Endothelial cell of umbilical vein (primary cell): ENCODE measurements at regions not wholly inside any gene's neighbourhood (a gene's known extent, or its start where the extent isn't known, plus 50 kb on each side); places are given as distances from the start of the nearest gene placed in this dataset.
A peak's percentile ranks its signal among the peaks of the same experiment; 100 is the strongest.

Experiments
- BruUV-seq: library from RNA; stranded (reverse); fragments of 400-500 nt; replicated peaks from 2 replicates; lab custom pipeline; 2021; lab: Mats Ljungman, UMichigan
- CTCF ChIA-PET: fragments of 300-600, 350-600 bp; sonication (Branson Sonifier 250); formaldehyde crosslinking; loops from one replicate; lab custom pipeline; 2021; ENCODE audit warnings: antibody characterized with exemption, inconsistent platforms; lab: Charles Lee
- POLR2A ChIA-PET: fragments of 300-600, 350-600 bp; sonication (Branson Sonifier 250); formaldehyde crosslinking; loops from one replicate; lab custom pipeline; 2021; ENCODE audit warnings: antibody characterized with exemption, inconsistent platforms; lab: Charles Lee
- DNase-seq: peaks from one replicate; pipeline ENCODE4 v3.0.0-alpha.2; 2011; ENCODE audit warnings: low read depth, low spot score
- FAIRE-seq: peaks from 2 replicates; lab custom pipeline; 2011; peaks lifted over from hg19 to GRCh38; lab: Jason Lieb, UNC
- H2AFZ ChIP-seq: 2 replicates; pipeline ENCODE4 v1.6.0; 2012; ENCODE audit warnings: low read depth, low read length, control low read depth, inconsistent platforms
- H3K27ac ChIP-seq: 2 replicates; pipeline ENCODE4 v1.5.1; 2011; ENCODE audit warnings: low read depth, mild to moderate bottlenecking, control low read depth, low read length, moderate library complexity; ENCODE audit not compliant: insufficient read depth
- H3K27me3 ChIP-seq, 2 experiments: 2 replicates each; pipeline versions ENCODE4 v1.6.0 to v1.6.1; 2011; ENCODE audit warnings: low read length in 2 of 2, mixed read lengths in 1 of 2; ENCODE audit not compliant: control insufficient read depth in 2 of 2, insufficient read depth in 2 of 2
- H3K36me3 ChIP-seq, 2 experiments: 2 replicates in 1 of 2; 3 replicates in 1 of 2; pipeline ENCODE4 v1.5.1; 2011; ENCODE audit warnings: low read length in 2 of 2, mild to moderate bottlenecking in 1 of 2, moderate library complexity in 1 of 2; ENCODE audit not compliant: control insufficient read depth in 2 of 2, insufficient read depth in 2 of 2; ENCODE audit errors: extremely low read depth in 1 of 2
- H3K4me1 ChIP-seq: 3 replicates; pipeline ENCODE4 v1.5.1; 2011; ENCODE audit warnings: mild to moderate bottlenecking, low read length; ENCODE audit not compliant: control insufficient read depth, insufficient read depth; ENCODE audit errors: extremely low read depth
- H3K4me2 ChIP-seq: 2 replicates; pipeline ENCODE4 v1.6.1; 2011; ENCODE audit warnings: low read length, control low read depth, mixed read lengths; ENCODE audit not compliant: insufficient read depth
- H3K4me3 ChIP-seq, 3 experiments: fragments of 200-600 bp in 1 of 3; sonication (generic), shearing (Covaris generic) in 1 of 3; replicated peaks in 1 of 3; 2 replicates each; pipeline ENCODE4 v1.5.1; 2011 to 2016; ENCODE audit warnings: control low read depth in 3 of 3, low read length in 3 of 3, mild to moderate bottlenecking in 2 of 3, inconsistent platforms in 1 of 3, low read depth in 1 of 3, moderate library complexity in 1 of 3; ENCODE audit not compliant: insufficient read depth in 1 of 3
- H3K79me2 ChIP-seq: 2 replicates; pipeline ENCODE4 v1.6.0; 2012; ENCODE audit warnings: low read length, inconsistent platforms; ENCODE audit not compliant: control insufficient read depth, insufficient read depth
- H3K9ac ChIP-seq: replicated peaks from 2 replicates; pipeline ENCODE3; 2011; ENCODE audit warnings: low read length, control low read depth; ENCODE audit not compliant: insufficient read depth; ENCODE audit errors: extremely low read depth
- H3K9me1 ChIP-seq: replicated peaks from 3 replicates; pipeline ENCODE4 v1.6.0; 2011; ENCODE audit warnings: mild to moderate bottlenecking, low read length; ENCODE audit not compliant: control insufficient read depth, insufficient read depth; ENCODE audit errors: extremely low read depth
- H3K9me3 ChIP-seq: replicated peaks from 2 replicates; pipeline ENCODE4 v1.5.1; 2012; ENCODE audit warnings: low read length, inconsistent platforms; ENCODE audit not compliant: control insufficient read depth, insufficient read depth
- H4K20me1 ChIP-seq: replicated peaks from 2 replicates; pipeline ENCODE3; 2011; ENCODE audit warnings: mild to moderate bottlenecking, low read length; ENCODE audit not compliant: control insufficient read depth, insufficient read depth; ENCODE audit errors: extremely low read depth
- EZH2 ChIP-seq: IDR thresholded peaks from 2 replicates; pipeline ENCODE4 v1.6.1; 2012; ENCODE audit warnings: borderline replicate concordance, low read depth, mild to moderate bottlenecking, moderate library complexity, low read length, inconsistent platforms; ENCODE audit not compliant: severe bottlenecking
- FOS ChIP-seq: IDR thresholded peaks from 2 replicates; pipeline ENCODE4 v1.6.1; 2011; ENCODE audit warnings: mild to moderate bottlenecking, low read length, moderate library complexity, borderline replicate concordance; ENCODE audit not compliant: insufficient read depth
- POLR2A ChIP-seq: IDR thresholded peaks from 2 replicates; pipeline ENCODE4 v1.6.1; 2012; ENCODE audit warnings: low read depth, mild to moderate bottlenecking, control low read depth, low read length
- POLR2AphosphoS5 ChIP-seq: IDR thresholded peaks from 2 replicates; pipeline ENCODE4 v1.6.1; 2012; ENCODE audit warnings: low read depth, mild to moderate bottlenecking, control low read depth, low read length, moderate library complexity; ENCODE audit not compliant: insufficient read depth
- dilution Hi-C: fragments of 300-500 bp; cut with MboI; formaldehyde crosslinking; loops from one replicate; pipeline ENCODE4 v1.15.0; 2019; ENCODE audit warnings: low sequenced_read_pairs; ENCODE audit not compliant: extremely low pct_ligation_motif_present
- intact Hi-C: fragments of 100-400 bp; cut with micrococcal nuclease; formaldehyde crosslinking; loops from one replicate; pipeline ENCODE4 v1.10.0; 2022
- TF ChIP-seq, protein P1 (sequence below), 2 donors: IDR thresholded peaks; 1 replicate in 1 of 2; 2 replicates in 1 of 2; pipeline ENCODE4 v1.5.1; 2011; ENCODE audit warnings: low read length in 2 of 2, mild to moderate bottlenecking in 2 of 2, moderate library complexity in 2 of 2, control low read depth in 1 of 2, inconsistent platforms in 1 of 2, low read depth in 1 of 2; ENCODE audit not compliant: insufficient read depth in 1 of 2; ENCODE audit errors: extremely low read depth in 1 of 2

DNA sequence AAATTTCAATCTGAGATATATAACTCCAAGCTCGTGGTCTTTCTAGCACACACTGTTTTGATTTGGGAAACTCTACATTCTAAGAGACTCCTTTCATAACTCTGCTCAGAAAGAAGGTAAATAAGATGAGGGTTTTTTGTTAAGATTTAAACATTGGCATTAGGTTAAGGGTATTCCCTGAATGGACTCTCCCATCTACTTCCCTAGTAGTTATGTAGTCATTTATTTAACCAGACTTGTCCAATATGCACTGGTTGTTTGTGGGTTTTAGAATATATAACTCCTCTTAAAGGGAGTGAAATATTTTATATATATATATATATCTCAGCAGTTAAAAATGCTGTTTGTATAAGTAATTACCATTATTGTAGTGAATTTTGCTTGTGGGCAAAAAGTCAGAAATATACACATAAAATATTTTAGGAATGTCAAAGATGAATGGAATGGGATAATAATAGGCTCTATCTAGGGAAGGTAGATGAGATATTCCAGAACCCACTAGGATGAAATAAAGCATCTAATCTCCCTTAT lies 61.5 kb upstream of the WDR75 start:
- no peak for TF ChIP-seq POLR2AphosphoS5
- TF ChIP-seq POLR2A, result no peak
- no peak for TF ChIP-seq EZH2
- ChIA-PET CTCF (interaction anchor here (0.8 to 2.9 kb wide), 4 partner anchors 15 to 92 kb away, joined by 3 to 9 read pairs (median 4); no protein-coding TSS in a partner anchor), POLR2A (no interaction called here)
- intact Hi-C loops, result no loop called here
- FAIRE-seq (no peak), DNase-seq (no peak)
- H3K4me1 ChIP-seq, result no peaks in the 10 kb centered on the region
- no peaks in the 10 kb centered on the region for H3K9me3 ChIP-seq
- peak overlapping the region; percentile 38 for H2AFZ ChIP-seq
- no peak overlapping the region for H3K4me2 ChIP-seq
- no peak overlapping the region for H3K27ac ChIP-seq
- H3K27me3 ChIP-seq, result no peaks in the 10 kb centered on the region
- H3K79me2 ChIP-seq, result no peaks in the 10 kb centered on the region
- no TSS peak for BruUV-seq
- H3K9me1 ChIP-seq, result no peaks in the 10 kb centered on the region
- no peak overlapping the region for H3K4me3 ChIP-seq
- dilution Hi-C loops, result no loop called here
- no peaks in the 10 kb centered on the region for H3K36me3 ChIP-seq
- no peaks in the 10 kb centered on the region for H4K20me1 ChIP-seq
- H3K9ac ChIP-seq, result no peak overlapping the region

DNA sequence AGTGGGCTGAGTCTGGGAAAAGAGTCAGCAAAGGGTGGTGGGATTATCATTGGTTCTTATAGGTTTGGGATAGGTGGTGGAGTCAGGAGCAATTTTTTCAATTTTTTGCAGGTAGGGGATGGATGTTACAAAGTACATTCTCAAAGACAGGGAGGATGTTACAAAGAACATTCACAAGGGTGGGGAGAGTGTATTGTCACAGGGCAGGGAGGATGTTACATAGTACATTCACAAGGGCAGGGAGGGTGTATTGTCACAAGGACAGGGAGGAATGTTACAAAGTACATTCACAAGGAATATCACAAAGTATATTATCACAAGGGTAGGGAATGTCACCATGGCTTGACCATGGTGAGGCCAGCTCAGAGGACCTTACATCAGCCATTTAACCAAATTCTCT lies 58.6 kb upstream of the WDR75 start:
- Histone ChIP-seq H3K4me3 (no peak overlapping the region), H4K20me1 (no peaks in the 10 kb centered on the region), H2AFZ (no peak overlapping the region), H3K9me1 (no peaks in the 10 kb centered on the region), H3K79me2 (no peaks in the 10 kb centered on the region), H3K27ac (no peak overlapping the region), H3K4me2 (no peak overlapping the region), H3K9ac (no peak overlapping the region), H3K4me1 (no peaks in the 10 kb centered on the region), H3K36me3 (no peaks in the 10 kb centered on the region), H3K9me3 (no peaks in the 10 kb centered on the region), H3K27me3 (no peaks in the 10 kb centered on the region)
- intact Hi-C loops (no loop called here), dilution Hi-C loops (no loop called here)
- ChIA-PET POLR2A (no interaction called here), CTCF (interaction anchor here (1.5 kb wide), 1 partner anchor 31 kb away, joined by 3 read pairs; no protein-coding TSS in a partner anchor)
- DNase-seq (no peak), FAIRE-seq (no peak)
- BruUV-seq, result no TSS peak
- TF ChIP-seq FOS, result no peak
- TF ChIP-seq, protein P1, sequence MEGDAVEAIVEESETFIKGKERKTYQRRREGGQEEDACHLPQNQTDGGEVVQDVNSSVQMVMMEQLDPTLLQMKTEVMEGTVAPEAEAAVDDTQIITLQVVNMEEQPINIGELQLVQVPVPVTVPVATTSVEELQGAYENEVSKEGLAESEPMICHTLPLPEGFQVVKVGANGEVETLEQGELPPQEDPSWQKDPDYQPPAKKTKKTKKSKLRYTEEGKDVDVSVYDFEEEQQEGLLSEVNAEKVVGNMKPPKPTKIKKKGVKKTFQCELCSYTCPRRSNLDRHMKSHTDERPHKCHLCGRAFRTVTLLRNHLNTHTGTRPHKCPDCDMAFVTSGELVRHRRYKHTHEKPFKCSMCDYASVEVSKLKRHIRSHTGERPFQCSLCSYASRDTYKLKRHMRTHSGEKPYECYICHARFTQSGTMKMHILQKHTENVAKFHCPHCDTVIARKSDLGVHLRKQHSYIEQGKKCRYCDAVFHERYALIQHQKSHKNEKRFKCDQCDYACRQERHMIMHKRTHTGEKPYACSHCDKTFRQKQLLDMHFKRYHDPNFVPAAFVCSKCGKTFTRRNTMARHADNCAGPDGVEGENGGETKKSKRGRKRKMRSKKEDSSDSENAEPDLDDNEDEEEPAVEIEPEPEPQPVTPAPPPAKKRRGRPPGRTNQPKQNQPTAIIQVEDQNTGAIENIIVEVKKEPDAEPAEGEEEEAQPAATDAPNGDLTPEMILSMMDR (IDR thresholded peaks at IDR 0.05; ENCODE audit: extremely low read depth in 1 of 2, insufficient read depth in 1 of 2, low read depth in 1 of 2, low read length in 2 of 2), result no peak
